HG02588 (cell line): ENCODE measurements at regions not wholly inside any gene's neighbourhood (a gene's known extent, or its start where the extent isn't known, plus 50 kb on each side); places are given as distances from the start of the nearest gene placed in this dataset.

Experiments used
- ATAC-seq: cut with Tn5 transposase; IDR thresholded peaks from one replicate; pipeline ENCODE4 v1.9.1; 2021; ENCODE audit warnings: mild to moderate bottlenecking, moderate library complexity; ENCODE audit not compliant: unreplicated experiment

DNA sequence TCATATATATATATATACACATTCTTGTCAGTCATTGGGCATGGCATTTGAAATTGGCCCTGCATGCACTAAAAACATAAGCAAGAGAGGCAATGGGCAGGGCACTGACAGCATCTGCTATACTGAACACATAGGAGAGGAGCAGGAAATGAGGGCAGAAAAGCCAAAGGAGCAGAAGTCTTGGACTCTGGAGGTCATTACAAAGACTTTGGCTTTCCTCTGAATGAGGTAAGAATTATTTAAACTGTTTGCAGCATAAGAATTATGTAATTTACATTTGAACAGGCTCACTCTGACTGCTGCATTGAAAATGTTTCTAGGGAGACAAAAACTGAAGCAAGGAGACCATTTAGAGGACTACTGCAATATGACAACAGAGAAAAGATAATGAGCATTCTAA lies 396.5 kb downstream of the PRDM5 start:
- no peak for ATAC-seq

DNA sequence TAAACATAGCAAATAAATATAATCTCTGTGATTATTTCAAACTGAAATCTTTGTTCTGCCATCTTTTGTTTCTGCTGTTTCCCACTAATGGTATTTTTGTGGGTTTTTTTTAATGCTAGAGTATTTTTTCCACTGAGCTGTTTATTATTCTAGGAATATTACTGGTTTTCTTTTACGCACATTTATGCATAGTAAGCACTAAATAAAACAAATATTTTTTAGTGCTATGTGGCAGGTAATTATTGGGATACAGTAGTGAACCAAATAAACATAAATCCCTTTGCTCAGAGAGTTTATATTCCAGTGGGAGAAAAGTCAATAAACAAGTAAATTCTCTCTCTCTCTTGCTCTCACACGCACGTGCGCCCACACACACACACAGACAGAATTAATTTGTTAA lies 397.4 kb downstream of the PRDM5 start:
- no peak for ATAC-seq

DNA sequence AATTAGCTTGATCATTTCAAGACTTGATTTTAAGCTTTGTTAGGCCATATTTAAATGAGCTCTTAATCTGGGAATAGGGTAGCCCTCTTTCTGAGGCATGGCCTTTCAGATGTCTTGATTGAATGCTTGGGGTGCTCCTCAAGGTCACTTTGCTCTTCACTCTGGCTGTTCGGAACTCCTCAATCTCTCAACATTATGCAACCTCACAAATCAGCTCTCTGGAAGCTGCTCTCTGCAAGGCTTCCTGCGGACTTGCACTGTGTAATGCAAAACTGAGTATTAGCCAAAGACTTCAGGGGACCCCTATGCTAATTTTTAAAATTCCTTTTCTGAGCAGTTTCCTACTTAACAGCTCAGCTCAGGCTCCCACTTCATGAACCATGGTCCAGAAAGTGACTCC lies 398.3 kb downstream of the PRDM5 start:
- no peak for ATAC-seq

DNA sequence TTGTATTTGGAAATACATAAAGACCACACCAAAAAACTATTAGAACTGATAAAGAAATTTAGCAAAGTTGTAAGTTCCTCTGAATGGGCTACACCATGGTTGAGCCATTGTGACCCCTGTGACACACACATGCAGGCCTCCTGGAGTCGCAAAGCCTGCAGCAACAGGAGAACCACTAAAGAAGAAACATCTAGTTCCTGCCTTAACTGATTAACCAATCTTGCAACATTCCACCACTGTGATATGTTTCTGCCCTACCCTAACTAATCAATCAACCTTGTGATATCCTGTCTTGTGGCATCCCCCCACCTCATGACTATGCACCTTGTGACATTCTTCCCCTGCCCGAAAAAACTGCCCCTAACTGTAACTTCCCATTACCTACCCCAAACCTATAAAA lies 401.8 kb downstream of the PRDM5 start:
- no peak for ATAC-seq

DNA sequence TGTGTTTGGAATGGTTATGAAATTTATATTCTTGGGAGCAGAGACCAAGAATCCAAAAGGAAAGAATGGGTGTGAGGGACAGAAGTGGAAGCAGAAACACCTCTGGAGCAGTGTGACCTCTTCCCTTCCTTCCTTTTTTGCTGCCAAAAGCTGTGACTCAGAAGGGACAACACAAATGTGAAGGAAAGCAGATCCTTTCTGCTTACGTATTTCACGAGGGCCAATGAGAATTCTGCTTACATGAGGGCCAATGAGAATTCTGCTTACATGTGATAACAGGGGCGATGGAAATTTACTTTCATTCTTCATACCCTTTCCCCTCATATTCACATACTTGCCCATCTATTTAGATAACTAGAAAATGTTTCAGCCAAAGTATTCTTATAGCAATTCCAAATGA lies 404.6 kb downstream of the PRDM5 start:
- ATAC-seq: no peak

DNA sequence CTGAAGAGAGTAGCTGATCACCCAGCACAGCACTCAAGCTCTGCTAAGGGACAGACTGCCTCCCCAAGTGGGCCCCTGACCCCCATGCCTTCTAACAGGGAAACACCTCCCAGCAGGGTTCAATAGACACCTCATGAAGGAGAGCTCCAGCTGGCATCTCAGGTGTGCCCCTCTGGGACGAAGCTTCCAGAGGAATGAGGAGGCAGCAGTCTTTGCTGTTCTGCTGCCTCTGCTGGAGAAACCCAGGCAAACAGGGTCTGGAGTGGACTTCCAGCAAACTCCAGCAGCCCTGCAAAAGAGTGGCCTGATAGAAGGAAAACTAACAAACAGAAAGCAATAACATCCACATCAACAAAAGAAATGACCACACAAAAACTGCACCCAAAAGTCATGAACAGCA lies 412.8 kb downstream of the PRDM5 start:
- ATAC-seq: no peak

DNA sequence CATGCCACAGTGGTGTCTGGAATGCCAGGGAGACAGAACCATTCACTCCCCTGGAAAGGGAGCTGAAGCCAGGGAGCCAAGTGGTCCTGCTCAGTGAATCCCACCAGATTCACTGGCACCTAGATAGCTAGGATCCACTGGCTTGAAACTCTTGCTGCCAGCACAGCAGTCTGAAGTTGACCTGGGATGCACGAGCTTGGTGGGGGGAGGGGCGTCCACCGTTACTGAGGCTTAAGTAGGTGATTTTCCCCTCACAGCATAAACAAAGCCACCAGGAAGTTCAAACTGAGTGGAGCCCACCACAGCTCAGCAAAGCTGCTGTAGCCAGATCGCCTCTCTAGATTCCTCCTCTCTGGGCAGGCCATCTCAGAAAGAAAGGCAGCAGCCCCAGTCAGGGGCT lies 413.3 kb downstream of the PRDM5 start:
- no peak for ATAC-seq

DNA sequence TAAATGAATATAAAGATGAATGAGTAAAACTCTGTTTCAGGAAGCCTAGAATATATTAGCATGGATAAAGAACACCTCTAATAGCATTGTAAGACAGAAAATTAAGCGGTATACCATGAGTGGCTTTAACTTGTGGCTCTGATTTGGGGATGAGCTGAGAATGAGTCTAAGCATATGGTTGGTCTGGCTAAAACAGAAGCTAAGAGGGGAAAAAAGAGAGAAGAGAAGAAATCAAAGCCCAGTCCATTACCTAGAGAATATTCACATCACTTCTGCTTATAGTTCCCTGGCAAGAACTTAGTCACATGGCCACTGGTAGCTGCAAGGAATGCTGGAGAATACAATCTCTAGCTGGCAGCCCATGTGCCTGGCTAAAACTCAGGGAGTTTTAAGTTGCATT lies 414.5 kb downstream of the PRDM5 start:
- no peak for ATAC-seq

DNA sequence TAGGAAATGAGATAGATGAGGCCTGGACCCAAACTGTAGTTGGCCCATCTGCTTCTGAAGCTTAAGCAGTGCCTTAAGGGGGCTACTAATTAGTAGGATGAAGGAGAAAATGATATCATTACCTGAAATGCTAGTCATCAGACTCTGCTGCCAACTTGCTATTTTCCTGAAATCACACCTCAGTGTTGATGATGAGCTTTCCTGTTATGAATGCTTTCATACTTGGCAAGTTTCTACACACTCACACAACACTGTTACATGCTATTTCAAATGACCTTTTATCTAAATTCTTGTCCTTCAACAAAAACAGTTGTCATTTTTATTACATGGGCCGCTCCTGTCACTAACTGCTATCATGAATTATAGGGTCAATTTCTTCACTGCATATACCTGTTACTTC lies 416.0 kb downstream of the PRDM5 start:
- no peak for ATAC-seq

DNA sequence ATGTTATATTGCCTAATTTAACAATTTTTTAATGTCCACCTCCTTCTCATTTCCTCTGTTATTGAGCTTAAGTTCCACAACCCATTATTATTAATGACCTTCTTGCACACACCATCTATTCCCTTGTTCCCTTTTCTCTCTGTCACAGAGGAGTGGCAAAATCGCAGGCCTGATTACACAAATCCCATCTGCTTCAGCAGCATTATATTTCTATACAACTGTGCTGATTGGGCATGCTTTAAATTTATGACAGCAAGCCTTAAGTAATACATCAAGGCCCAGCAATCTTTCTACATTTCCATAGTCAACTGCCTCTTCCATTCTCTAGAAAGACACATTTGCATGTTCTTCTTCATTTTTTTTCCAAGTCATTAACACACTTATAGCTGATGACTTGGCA lies 423.8 kb downstream of the PRDM5 start:
- ATAC-seq: no peak

DNA sequence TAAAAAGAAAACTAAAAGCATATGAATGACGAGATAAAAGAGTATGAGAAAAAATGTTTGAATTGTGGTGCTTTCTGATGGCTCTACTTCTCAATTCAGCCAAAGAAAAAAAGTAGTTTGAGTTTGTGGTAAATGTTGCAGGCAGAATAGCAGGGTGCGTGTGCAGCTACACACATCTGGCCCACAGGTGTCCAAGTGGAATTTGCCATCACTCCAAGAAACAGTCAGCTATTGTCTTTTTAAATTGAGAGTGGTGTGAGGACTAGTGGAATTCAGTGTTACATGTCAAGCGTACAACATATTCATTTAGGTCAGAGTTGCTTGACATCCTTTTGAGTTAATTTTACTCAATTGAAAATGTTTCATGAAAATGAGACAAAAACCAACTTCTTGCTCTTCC lies 424.8 kb upstream of the MAD2L1 start:
- no peak for ATAC-seq

DNA sequence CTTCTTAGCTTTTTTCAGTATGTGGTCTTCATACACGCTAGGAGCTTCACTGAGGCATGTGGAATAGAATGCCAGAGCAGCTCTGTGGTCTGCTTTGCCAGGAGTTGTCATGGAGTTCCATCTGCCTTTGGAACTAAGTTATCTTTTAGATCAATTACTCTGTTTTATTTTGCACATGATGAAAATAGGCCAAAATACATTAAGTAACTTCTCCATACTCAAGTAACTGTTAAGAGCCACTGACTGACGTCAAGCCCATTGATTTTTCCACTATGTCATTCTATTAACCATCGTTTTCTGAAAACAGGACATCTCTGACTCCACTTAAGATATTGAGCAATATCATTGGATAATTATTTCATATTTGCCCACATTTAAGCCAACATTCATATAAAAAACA lies 415.1 kb upstream of the MAD2L1 start:
- no peak for ATAC-seq

DNA sequence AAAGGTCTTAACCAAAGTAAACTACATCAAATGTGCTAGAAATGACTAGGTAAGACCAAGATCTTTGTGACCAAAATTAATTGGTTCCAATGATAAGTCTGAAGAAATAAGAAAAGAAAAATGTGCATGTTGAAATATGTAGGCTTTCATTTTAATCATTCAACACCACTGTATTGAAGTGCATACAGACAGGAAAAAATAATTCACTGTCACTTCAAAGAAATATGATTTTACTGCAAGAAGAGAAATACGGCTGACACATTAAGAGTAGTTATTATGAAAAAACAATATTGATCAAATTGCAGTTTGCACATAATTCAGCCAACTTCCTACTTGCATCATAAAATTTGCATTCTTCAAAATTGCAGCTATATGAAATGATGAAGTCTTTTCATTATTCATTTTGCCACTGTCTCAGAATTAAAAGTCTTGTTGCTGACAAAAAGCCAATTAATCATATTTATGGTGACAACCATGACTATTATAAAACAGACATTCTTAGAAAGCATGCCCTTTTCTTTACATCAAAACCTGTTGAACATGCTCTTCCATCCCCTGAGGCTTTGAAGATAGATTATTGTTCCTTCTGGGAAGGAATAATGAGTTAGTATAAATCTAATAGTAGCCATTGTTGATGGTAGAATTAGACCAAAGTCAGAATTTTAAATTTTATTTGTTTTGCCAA lies 405.9 kb upstream of the MAD2L1 start:
- no peak for ATAC-seq

DNA sequence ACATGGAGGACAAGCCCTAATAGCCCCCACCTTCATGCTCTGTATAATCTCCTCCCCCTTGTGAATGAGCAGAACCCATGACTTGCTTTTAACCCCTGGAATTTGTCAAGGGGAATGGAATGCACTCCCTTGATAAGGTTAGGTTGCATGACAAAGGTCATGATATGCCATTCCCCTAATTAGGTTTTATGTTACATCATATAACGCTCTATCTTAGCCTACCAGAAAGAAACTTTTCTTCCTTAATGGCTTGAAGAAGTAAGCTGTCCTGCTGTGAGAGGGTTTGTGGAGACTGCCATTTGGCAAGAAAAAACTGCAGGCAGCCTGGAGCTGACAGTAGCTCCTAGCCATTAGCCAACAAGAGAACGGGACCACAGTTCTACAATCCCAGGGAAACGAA lies 399.8 kb upstream of the MAD2L1 start:
- no peak for ATAC-seq

DNA sequence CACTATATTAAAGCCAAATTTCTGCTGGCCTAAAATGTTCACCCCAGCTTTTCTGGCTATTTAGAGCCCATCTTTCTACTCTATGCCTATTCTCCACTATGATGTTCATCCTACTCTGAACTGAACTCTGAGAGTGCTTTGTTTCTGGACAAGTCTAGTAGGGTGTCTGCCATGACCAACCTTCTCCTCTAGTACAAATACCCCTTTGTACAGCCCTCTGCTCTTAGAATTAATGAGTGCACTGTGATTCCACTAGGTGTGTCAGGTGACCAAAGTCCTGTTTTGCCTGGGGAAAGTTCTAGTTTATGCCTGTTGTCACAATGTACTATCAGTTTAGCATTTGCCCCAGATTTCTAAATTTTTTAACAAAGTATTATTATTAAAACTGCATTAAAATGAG lies 388.1 kb upstream of the MAD2L1 start:
- no peak for ATAC-seq

DNA sequence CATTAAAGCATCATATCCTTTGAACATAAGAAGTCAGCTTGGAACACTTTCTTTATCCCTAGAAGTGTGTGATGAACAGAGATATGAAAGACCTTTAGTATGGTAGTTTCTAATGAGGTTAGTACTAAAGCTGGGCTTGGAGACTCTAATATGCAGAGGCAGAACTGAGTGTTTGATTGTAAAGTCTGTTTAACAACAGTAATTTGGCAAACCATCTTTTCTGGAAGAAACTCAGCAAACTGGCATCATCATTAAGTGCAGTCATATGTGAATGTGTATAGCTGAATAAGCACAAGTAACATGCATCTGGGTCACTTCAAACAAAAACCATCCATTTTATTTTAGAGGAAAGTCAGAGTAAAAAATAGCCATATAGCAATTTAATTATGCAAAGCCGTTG lies 385.9 kb upstream of the MAD2L1 start:
- no peak for ATAC-seq

DNA sequence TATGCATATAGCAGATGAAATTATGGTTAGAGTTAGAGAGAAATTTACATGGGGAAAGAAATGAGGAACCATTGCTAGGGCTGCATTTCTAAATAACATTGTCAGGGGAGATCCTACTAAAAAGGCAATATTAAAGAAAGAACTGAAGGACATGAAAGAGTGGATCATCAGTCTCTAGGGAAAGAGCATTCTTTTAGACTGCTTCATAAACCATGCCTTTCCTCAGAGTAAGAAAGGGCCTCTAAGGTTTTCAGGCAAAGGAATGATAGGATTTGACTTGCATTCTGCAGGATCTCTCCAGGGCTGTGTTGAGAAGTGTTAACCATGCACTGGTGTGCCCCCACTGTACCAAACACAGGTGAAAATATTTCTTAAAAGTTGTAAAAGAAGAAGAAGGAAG lies 385.4 kb upstream of the MAD2L1 start:
- ATAC-seq: no peak

DNA sequence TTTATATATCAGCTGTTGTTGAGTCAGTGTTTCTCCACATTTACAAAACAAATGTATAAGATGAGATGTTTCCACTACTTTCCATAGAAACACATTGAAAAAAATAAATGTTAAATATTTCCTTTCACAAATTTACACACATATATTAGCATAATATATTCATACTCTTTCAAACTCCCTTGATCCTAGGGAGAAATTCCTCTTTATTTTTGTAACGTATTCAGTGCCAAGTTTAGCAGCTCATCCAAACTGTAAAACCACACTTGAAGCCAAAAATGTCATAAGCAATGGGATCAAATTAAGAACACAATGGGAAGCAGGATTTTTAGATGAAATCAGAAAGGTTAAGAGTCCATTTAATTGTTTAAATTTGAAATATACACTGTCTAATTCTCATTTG lies 381.1 kb upstream of the MAD2L1 start:
- ATAC-seq: no peak

DNA sequence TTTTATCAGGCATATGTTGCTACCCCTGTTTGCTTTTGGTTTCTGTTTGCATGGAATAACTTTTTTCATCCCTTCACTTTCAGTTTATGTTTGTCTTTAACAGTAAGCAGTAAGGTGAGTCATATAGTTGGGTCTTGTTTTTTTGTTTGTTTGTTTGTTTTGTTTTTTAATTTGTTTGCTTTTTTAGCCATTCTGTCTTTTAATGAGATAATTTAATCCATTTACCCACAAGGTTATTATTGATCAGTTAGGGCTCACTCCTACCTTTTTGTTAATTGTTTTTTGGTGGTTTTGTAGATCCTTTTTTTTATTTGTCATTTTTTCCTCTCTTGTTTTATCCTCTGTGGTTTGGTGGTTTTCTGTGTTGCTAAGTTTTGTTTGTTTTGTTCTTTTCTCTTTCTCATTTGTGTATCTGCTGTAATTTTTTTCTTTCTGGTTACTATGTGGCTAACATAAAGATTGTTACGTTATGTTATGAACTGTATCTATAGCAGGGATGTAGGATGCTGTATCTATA lies 379.5 kb upstream of the MAD2L1 start:
- ATAC-seq: peak; percentile 92

DNA sequence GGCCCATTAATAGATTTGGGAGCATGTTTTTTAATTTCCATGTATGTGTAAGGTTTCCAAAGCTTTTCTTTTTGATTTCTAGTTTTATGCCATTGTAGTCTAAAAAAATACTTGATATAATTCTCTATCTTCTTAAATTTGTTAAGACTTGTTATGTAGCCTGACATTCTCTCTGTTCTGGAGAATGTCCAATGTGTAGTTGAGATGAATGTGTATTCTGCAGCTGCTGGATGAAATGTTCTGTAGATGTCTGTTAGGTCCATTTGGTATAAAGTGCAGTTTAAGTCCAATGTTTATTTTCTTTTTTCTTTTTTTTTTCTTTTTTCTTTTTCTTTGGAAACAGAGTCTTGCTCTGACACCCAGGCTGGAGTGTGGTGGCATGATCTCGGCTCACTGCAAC lies 378.5 kb upstream of the MAD2L1 start:
- ATAC-seq: no peak

DNA sequence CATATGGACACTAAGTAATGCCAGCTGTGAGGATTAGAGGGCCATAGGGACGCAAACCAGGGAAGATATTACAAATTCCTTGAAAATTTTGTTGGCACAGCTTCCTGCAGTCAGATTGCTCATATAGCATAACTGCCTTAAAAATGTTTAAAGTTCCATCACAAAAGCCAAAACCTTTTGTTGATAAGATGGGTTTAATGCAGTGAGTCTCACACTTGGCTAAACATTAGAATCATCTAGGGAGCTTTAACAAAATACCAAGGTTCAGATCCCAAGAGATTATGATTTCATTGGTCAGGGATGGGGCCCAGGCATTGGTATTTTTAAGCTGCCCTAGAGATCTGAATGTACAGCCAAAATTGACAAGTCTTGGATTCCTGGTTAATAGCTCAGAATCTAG lies 376.5 kb upstream of the MAD2L1 start:
- no peak for ATAC-seq

DNA sequence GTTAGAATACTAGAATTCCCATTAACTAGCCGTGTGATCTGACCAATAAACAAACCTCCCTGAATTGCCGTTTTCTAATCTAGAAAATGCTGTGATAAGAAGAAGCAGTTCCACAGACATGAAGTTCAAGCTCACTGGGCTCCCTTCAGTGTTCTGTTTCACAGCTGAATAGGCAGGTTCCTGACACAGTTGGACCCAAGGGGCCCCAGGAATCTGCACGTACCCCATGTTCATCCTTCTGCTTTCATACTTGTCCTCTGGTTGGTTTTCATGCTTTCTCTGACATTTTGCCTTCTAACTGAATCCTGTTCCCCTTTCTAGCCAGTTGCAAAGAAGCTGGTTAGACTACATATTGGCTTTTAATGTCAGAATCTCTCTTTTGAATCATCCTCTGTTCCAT lies 374.1 kb upstream of the MAD2L1 start:
- ATAC-seq: no peak

DNA sequence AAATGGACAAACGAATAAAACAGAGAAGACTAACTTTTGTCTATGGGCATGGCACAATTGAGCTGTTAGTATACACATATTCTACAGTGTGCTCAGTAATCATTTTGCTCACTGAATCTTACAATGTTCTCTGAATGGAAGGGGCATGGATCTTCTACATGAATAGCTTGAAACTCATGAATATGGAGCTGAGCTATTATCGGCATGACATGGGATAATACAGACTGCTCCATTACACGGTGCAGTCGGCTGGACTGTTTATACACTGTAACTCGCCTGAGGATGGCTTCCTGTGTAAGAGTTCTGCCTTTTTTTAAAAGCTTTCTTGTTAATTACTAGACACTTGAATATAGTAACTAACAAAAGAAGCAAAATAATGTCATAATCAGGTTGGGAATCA lies 368.5 kb upstream of the MAD2L1 start:
- no peak for ATAC-seq
